GM18520 (cell line): ENCODE measurements at regions not wholly inside any gene's neighbourhood (a gene's known extent, or its start where the extent isn't known, plus 50 kb on each side); places are given as distances from the start of the nearest gene placed in this dataset.

Source experiments
- ATAC-seq: cut with Tn5 transposase; IDR thresholded peaks from one replicate; pipeline ENCODE4 v1.9.1; 2021; ENCODE audit not compliant: unreplicated experiment

GRCh38 chr10:2128991-2129390, 391.7 kb upstream of the ADARB2 start:
- ATAC-seq = no peak

- no peak for ATAC-seq
These were observed 386.8 kb upstream of the ADARB2 start for GRCh38 chr10:2124135-2124534.

GRCh38 chr10:2122431-2123124, 385.3 kb upstream of the ADARB2 start:
- ATAC-seq = no peak

GRCh38 chr10:2121929-2122328, 384.6 kb upstream of the ADARB2 start:
- no peak for ATAC-seq

DNA sequence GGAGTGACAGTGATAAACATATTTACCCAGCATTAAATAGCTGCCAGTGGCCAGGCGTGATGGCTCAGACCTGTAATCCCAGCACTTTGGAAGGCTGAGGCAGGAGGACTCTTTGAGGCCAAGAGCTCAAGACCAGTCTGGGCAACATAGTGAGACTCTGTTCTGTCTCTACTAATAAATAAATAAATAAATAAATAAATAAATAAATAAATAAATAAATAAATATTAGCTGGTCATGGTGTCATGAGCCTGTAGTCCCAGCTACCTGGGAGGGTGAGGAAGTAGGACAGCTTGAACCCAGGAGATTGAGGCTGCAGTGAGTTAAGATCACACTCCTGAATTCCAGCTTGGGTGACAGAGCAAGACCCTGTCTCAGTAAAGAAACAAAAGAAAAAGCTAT, 384.0 kb upstream of the ADARB2 start:
- ATAC-seq = no peak

DNA sequence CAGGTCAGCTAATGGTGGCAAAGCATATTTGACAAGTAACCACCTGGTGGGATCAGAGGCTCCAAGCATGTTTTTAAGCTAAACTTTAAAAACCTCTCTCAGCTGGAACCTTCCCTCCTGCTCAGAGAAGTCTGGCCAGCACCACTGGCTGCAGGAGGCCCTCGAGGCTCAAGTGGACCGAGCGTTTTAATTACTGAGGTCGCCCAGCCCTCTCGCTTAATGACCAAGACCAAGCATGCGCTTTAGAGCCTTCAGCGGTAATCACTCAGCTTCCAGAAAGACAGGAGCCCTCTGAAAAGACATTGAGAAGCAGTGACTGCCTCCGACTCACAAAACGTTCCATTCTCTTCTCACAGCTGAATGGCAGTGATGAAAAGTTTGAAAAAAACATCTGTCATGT, 383.4 kb upstream of the ADARB2 start:
- no peak for ATAC-seq

DNA sequence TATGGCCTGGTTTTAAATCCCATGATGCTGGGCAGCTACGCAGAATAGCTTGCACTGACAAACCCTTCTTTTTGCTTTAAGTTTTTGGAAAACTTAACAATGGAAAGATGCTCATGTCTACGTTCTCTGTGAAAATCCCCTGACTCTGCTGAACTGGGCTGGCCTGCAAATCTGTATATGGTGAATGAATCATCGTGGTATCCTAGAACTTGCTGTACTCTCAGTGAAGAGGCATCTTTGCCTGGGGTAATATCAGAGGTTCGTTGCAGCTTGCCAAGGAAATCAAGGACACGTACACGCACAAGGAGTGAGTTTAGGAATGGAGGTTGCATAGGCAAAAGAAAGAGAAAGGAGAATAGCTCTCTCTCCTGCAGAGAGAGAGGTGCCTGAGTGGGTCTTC, 382.0 kb upstream of the ADARB2 start:
- ATAC-seq = no peak

DNA sequence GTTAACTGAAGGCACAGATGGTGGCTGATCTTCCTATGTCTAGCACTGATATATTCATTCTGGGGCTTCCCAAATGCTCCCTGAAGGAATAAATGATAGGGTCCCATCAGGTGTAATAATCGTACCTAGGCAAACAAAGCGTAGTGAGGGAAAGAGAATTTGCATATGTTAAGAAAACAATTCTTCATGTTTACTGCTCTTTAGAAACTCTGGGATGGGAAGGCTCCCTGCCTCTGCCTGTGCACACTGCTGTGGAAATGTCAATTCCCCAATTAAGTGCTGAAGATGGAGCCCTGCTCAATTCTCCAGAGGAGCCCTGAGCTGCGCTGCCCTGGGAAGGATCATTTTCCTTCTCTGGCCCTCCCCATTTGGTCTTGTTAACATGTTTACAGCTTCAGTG, 380.9 kb upstream of the ADARB2 start:
- no peak for ATAC-seq

DNA sequence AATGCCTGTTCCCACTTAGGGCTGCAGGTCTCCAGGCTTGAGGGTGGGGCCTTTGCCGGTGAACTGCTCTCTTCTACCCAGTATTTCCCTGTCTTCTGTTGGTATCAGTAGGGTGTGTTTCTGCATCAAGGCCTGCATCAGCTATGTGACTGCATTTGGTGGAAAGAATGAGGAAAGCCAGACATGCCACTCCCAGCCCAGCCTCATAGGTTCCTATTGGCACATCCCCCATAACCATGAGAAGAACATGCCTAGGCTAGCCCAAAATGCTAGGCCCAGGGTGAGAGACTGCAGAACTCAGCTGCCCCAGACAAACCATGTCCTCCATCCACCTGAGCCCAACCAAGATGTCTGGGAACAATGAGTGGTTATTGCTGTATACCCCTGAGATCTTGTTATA, 380.3 kb upstream of the ADARB2 start:
- ATAC-seq = no peak

GRCh38 chr10:2111965-2112364, 374.6 kb upstream of the ADARB2 start:
- no peak for ATAC-seq

DNA sequence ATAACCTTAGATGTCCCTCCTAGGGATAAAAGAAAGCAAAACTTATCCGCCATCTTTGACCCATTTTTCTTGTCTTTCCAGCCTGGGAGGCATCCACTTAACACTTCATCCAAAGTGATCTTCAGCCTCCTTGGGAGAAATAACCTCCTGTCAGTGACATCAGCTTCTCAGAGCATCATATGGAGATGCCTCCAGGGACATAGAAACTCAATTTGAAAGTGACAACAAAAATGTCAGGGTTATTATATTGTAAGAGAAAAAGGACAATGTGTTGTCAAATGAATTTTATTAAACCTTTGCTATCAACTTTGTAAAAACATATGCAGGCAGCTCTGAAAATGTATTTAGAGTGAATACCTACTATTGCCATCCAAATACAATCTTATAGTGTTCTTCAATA, 371.2 kb upstream of the ADARB2 start:
- no peak for ATAC-seq

DNA sequence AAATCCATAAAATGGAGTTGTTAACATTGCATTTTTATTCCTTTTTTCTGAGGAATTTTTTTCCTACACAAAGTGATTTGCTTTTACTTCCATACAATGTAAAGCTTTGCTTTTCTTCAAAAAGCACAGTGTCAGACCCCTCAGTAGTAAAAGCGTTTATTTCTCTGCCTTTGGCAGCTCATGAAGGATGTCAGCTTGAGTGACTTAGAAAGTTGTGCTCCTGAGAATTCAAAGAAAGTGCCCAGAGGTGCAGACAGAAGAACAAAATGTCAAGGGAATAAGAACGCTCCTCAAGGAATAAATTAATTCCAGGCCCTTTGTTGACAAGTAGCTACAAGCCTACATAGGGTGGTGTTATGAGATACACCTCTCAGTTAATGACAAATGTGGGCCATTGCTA, 369.3 kb upstream of the ADARB2 start:
- no peak for ATAC-seq

DNA sequence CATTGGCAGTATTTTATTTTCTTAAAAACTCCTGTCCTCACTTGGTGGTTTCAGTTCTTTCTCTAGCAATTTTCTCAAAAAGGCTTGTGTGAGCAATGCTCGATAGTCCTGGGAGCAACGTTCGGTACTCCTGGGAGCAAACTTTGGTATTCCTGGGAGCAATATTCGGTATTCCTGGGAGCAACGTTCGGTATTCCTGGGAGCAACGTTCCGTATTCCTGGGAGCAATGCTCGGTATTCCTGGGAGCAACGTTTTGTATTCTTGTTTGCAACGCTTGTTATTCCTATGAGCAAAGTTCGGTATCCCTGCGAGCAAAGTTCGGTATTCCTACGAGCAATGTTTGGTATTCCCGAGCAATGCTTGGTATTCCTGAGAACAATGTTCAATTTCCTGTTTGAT, 362.0 kb upstream of the ADARB2 start:
- ATAC-seq = no peak

DNA sequence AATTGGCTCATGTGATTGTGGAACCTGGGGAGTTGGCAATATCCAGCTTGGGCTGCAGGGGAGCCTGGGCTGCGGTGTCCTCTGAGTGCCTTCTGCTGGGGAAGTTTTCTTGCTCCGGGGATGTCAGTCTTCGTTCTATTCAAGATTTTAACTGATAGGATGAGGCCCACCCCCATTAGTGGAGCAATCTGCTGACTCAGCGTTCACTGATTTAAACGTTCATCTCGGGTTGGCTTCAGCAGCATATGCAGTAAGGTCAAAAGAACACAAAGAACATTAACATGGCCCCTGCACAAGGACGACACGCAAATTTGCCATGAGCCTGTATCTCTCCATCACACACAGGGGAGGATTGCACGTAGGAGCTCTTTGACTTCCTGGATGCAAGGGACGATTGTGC, 360.6 kb upstream of the ADARB2 start:
- ATAC-seq = no peak

GRCh38 chr10:2094171-2094570, 356.8 kb upstream of the ADARB2 start:
- no peak for ATAC-seq

GRCh38 chr10:2083591-2083990, 346.3 kb upstream of the ADARB2 start:
- no peak for ATAC-seq

DNA sequence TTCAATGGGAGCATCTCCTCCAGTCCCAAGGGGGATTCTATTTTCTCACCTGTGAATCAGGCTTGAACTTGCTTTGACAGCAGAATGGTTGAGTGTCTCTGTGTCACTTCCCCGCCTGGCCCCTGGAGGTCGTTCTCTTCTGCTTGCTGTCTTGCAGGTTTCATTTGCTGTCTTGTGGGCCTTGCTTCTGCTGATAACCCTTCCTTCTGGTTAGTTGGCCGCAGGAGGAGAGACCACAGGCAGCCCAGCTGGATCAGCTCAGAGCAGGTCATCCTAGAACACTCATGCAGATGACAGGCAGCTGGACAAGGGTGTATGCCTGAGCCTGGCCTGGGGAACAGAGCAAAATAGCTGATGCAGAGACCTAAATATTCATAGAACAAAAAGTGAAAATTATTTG, 344.2 kb upstream of the ADARB2 start:
- no peak for ATAC-seq

- no peak for ATAC-seq
These were observed 342.3 kb upstream of the ADARB2 start for GRCh38 chr10:2079603-2080078.

DNA sequence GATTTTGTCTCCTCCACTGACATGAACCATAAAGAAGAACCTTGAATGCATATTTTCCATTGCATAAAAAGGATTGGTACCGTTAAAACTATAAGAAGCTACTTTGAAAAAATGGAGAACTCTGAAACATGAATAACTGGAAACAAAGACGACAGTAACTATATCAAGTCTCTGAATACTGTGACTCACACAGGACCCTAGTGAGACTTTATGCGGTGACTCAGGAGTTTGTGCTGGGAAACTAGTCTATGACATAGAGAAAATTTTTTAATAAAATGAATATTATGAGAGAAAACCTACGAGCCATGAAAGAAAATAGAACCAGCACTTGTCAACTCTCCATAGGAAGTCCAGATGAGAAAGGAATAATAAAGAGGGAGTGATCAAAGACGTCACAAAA, 339.9 kb upstream of the ADARB2 start:
- no peak for ATAC-seq

DNA sequence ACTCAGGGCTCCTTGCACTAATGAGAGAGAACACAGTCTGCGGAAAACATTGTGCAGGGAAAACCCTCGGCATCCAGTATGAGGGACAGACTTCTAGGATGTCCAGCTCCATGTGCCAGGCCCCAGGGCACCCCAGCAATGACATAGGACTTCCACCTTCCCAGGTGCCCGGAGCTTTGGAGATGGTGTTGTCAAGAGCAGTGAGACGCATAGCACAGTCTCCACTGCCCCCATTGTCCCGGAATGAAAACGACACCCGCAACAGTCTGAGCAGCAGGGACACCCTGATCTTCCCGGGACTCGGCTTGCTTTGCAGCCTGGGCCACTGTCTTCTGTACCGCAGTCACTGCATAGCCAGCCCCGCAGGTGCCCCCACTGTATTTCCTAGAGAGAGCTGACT, 339.2 kb upstream of the ADARB2 start:
- no peak for ATAC-seq

GRCh38 chr10:2067015-2067414, 329.7 kb upstream of the ADARB2 start:
- no peak for ATAC-seq

DNA sequence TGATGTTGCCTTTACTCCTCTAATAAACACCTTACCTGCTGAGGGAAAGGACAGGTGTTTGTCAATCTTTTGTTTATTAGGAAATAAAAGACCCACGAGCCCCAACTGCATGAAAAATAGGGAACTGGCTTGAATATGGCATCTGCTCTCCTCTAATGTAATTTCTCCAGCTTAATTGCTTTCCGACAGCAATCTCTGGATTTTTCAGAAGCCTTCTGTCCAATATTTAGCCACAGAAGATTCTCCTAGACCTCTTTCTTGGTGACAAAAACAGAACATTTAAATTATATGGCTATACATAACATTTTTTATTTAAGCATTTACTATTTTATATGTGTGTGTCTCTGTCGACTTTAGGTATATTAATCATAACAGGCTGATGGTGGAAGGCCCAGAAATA, 317.4 kb upstream of the ADARB2 start:
- no peak for ATAC-seq

DNA sequence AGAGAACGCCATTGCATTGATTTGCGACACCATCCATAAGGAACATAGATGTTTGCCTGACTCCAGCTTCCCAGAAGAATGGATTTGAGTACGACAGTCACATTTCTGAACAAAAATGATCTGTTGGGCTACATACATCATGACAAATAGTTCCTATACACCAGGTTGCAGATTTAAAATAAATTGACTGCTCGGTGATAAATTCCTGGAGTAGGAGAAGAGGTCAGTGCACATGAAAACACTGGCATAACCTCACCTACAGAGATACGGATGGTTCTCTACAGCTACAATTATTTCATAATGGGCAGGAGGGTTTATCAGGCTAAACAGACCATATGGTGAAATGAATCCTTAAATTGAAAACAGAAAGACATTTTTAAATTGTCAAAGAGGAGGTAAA, 316.5 kb upstream of the ADARB2 start:
- ATAC-seq = no peak
